K562 (cell line): ENCODE measurements at regions not wholly inside any gene's neighbourhood (a gene's known extent, or its start where the extent isn't known, plus 50 kb on each side); places are given as distances from the start of the nearest gene placed in this dataset.

Experiments
- ATAC-seq: fragments of 200-7000 bp; cut with Tn5 transposase; 3 replicates; pipeline ENCODE4 v1.9.1; 2020; ENCODE audit warnings: moderate library complexity
- BruUV-seq: library from RNA; stranded (reverse); fragments of 400-500 nt; replicated peaks from 2 replicates; lab custom pipeline; 2021; lab: Mats Ljungman, UMichigan
- CTCF ChIA-PET: fragments of 300-600 bp; formaldehyde crosslinking; extraction: SDS; loops from one replicate; lab custom pipeline; 2021; ENCODE audit warnings: low intra/inter-chr PET ratio; lab: Yijun Ruan, JAX
- POLR2A ChIA-PET: fragments of 300-600, 350-650 bp; sonication (Branson Sonifier 250); formaldehyde crosslinking; extraction: SDS; loops from one replicate; lab custom pipeline; 2021; ENCODE audit warnings: antibody characterized with exemption, inconsistent platforms; lab: Yijun Ruan, JAX
- DNase-seq, 4 experiments: peaks; one replicate each; pipeline versions ENCODE4 v3.0.0 to v3.0.0-alpha.2; 2011 to 2018; ENCODE audit warnings: low spot score in 3 of 4, mixed read lengths in 3 of 4; ENCODE audit errors: extremely low read depth in 1 of 4
- FAIRE-seq: peaks from 2 replicates; lab custom pipeline; 2011; peaks lifted over from hg19 to GRCh38; lab: Jason Lieb, UNC
- H2AFZ ChIP-seq: 2 replicates; pipeline ENCODE4 v1.6.0; 2011; ENCODE audit warnings: low read depth, low read length, control low read depth, inconsistent platforms
- H3K27ac ChIP-seq: fragments of 200-600 bp; 3 replicates; pipeline ENCODE4 v1.8.0; 2011; ENCODE audit warnings: low read depth, mild to moderate bottlenecking, control low read depth, inconsistent platforms, low read length, moderate library complexity, mixed read lengths; ENCODE audit errors: extremely low read depth
- H3K27me3 ChIP-seq, 2 experiments: fragments of 300-600 bp in 1 of 2; 2 replicates in 1 of 2; 3 replicates in 1 of 2; pipeline versions ENCODE4 v1.6.0 to v1.8.0; 2011; ENCODE audit warnings: inconsistent platforms in 2 of 2, low read length in 2 of 2, mild to moderate bottlenecking in 1 of 2, mixed read lengths in 1 of 2, moderate library complexity in 1 of 2; ENCODE audit not compliant: control insufficient read depth in 2 of 2, insufficient read depth in 2 of 2
- H3K36me3 ChIP-seq: fragments of 300-600 bp; 3 replicates; pipeline ENCODE4 v1.8.0; 2011; ENCODE audit warnings: mild to moderate bottlenecking, low read length, inconsistent platforms; ENCODE audit not compliant: control insufficient read depth, insufficient read depth
- H3K4me1 ChIP-seq, 2 experiments: fragments of 200-600 bp in 1 of 2; replicated peaks in 1 of 2; 2 replicates in 1 of 2; 3 replicates in 1 of 2; pipeline versions ENCODE4 v1.5.1 to v1.8.0; 2011; ENCODE audit warnings: inconsistent platforms in 2 of 2, low read length in 2 of 2, mild to moderate bottlenecking in 1 of 2, mixed read lengths in 1 of 2, moderate library complexity in 1 of 2; ENCODE audit not compliant: control insufficient read depth in 2 of 2, insufficient read depth in 2 of 2
- H3K4me2 ChIP-seq: 2 replicates; pipeline ENCODE4 v1.6.1; 2011; ENCODE audit warnings: low read length, control low read depth, inconsistent platforms, mixed read lengths; ENCODE audit not compliant: insufficient read depth
- H3K4me3 ChIP-seq: fragments of 200-600 bp; sonication (generic), shearing (Covaris generic); 2 replicates; pipeline ENCODE4 v1.5.1; 2016; ENCODE audit warnings: control low read depth, inconsistent platforms
- H3K79me2 ChIP-seq: fragments of 200-600 bp; 3 replicates; pipeline ENCODE4 v1.8.0; 2011; ENCODE audit warnings: low read length, inconsistent platforms; ENCODE audit not compliant: control insufficient read depth, insufficient read depth
- H3K9ac ChIP-seq, 2 experiments: 2 replicates each; pipeline versions ENCODE4 v1.6.0 to v1.6.1; 2011; ENCODE audit warnings: low read depth in 2 of 2, low read length in 2 of 2, control low read depth in 1 of 2, inconsistent platforms in 1 of 2, mild to moderate bottlenecking in 1 of 2, mixed read lengths in 1 of 2; ENCODE audit not compliant: insufficient read depth in 1 of 2
- H3K9me1 ChIP-seq: one replicate; pipeline ENCODE4 v1.6.0; 2011; ENCODE audit warnings: inconsistent platforms, mild to moderate bottlenecking, low read length, moderate library complexity; ENCODE audit not compliant: control insufficient read depth, insufficient read depth
- H3K9me3 ChIP-seq: replicated peaks from 2 replicates; pipeline ENCODE4 v1.5.1; 2011; ENCODE audit warnings: low read depth, low read length, inconsistent platforms; ENCODE audit not compliant: control insufficient read depth, insufficient read depth
- H4K20me1 ChIP-seq: replicated peaks from 2 replicates; pipeline ENCODE4 v1.6.1; 2011; ENCODE audit warnings: low read length, inconsistent platforms, mixed read lengths; ENCODE audit not compliant: control insufficient read depth, insufficient read depth
- CHD4 ChIP-seq: fragments of 200-600 bp; sonication (generic); IDR thresholded peaks from 3 replicates; pipeline ENCODE4 v1.6.1; 2012; ENCODE audit warnings: low read depth, mild to moderate bottlenecking, mixed read lengths, low read length, inconsistent platforms; ENCODE audit not compliant: insufficient read depth, insufficient replicate concordance, poor library complexity, severe bottlenecking
- CREM ChIP-seq: IDR thresholded peaks from 2 replicates; pipeline ENCODE4 v1.6.1; 2014; ENCODE audit warnings: antibody characterized with exemption, low read depth
- CSDE1 ChIP-seq, 2 experiments: fragments of 450-650 bp; IDR thresholded peaks; 2 replicates each; pipeline ENCODE4 v1.6.1; 2016; ENCODE audit warnings: mild to moderate bottlenecking in 1 of 2
- RAD51 ChIP-seq: fragments of 450-650 bp; IDR thresholded peaks from 2 replicates; pipeline ENCODE4 v1.7.1; 2016; ENCODE audit warnings: low read depth, mild to moderate bottlenecking, borderline replicate concordance
- ZBTB8A ChIP-seq: fragments of 450-650 bp; IDR thresholded peaks from 2 replicates; pipeline ENCODE4 v1.6.1; 2018; ENCODE audit warnings: mild to moderate bottlenecking, moderate library complexity; ENCODE audit not compliant: partially characterized antibody
- ZC3H8 ChIP-seq: fragments of 450-650 bp; IDR thresholded peaks from 2 replicates; pipeline ENCODE4 v1.6.1; 2017
- ZNF830 ChIP-seq: fragments of 250-450 bp; sonication (Bioruptor Pico); IDR thresholded peaks from 2 replicates; pipeline ENCODE4 v1.5.0; 2021; ENCODE audit warnings: mild to moderate bottlenecking
- ZSCAN29 ChIP-seq: fragments of 450-650 bp; IDR thresholded peaks from 2 replicates; pipeline ENCODE4 v1.6.1; 2017
- WGBS: fragments of 100-300 bp; shearing (Covaris generic); methylation state at CpG from one replicate; pipeline ENCODE4 v1.1.6; 2016; ENCODE audit warnings: low coverage, mixed read lengths; ENCODE audit not compliant: insufficient coverage; ENCODE audit errors: missing lambda C conversion rate; 5-methylcytosine and 5-hydroxymethylcytosine counted together
- in situ Hi-C: fragments of 300-500 bp; cut with MboI; formaldehyde crosslinking; loops from 4 replicates; pipeline ENCODE4 v1.15.0; 2018; ENCODE audit warnings: inconsistent platforms, mixed read lengths
- intact Hi-C: fragments of 100-400 bp; cut with micrococcal nuclease; formaldehyde crosslinking; loops from 2 replicates; pipeline ENCODE4 v1.14.2; 2022
- TF ChIP-seq, protein P1 (sequence below): sonication (generic); formaldehyde crosslinking; IDR thresholded peaks from 2 replicates; pipeline ENCODE4 v1.8.0; 2022; ENCODE audit warnings: mild to moderate bottlenecking, missing genetic modification reagents, borderline replicate concordance

DNA sequence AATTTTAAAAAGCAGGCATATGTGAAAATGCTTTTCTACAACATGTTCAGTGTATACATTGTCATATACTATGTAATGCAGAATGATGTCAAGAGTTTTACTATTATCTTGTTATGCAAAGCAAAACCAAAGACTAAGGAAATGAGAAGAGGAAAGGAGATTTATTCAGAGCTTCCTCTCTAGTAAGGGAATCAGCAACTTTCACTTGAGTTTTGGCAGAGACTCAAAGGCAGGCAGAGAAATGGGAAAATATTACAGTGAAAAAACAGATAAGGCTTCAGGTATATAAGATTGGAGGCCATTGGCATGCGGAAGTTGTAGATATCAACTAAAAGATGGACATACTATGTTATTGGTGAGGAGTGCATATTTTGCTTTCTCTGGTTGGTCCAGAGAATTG, 512.0 kb upstream of the PCDH20 start:
- Histone ChIP-seq H4K20me1 (no peaks in the 10 kb centered on the region), H2AFZ (no peak overlapping the region), H3K27me3 (no peaks in the 10 kb centered on the region), H3K9me1 (no peaks in the 10 kb centered on the region), H3K36me3 (no peaks in the 10 kb centered on the region), H3K4me2 (no peak overlapping the region), H3K27ac (no peak overlapping the region), H3K4me3 (no peak overlapping the region), H3K9ac (no peak overlapping the region), H3K79me2 (no peaks in the 10 kb centered on the region), H3K4me1 (no peaks in the 10 kb centered on the region), H3K9me3 (no peaks in the 10 kb centered on the region)
- FAIRE-seq, result no peak
- CTCF ChIA-PET, result no interaction called here
- no peak for DNase-seq
- no peak for ATAC-seq
- intact Hi-C loops, result no loop called here
- no TSS peak for BruUV-seq
- TF ChIP-seq ZBTB8A (no peak), ZC3H8 (no peak)
- 0% methylated on average over 1 of the region's 1 CpG for WGBS
- POLR2A ChIA-PET, result no interaction called here
- in situ Hi-C loops, result no loop called here

DNA sequence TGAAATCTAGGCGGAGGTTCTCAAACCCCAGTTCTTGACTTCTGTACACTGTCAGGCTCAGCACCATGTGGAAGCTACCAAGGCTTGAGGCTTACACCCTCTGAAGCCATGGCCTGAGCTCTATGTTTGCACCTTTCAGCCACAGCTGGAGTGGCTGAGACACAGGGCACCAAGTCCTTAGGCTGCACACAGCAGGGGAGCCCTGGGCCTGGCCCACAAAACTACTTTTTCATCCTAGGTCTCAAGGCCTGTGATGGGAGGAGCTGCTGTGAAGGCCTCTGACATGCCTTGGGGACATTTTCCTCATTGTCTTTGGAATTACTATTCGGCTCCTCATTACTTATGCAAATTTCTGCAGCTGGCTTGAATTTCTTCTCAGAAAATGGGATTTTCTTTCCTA, 503.2 kb upstream of the PCDH20 start:
- 0% methylated on average over 2 of the region's 2 CpGs for WGBS
- FAIRE-seq (no peak), ATAC-seq (no peak), DNase-seq (no peak)
- no peaks in the 10 kb centered on the region for H4K20me1 ChIP-seq
- H3K4me1 ChIP-seq, result no peaks in the 10 kb centered on the region
- H3K4me2 ChIP-seq, result no peak overlapping the region
- no peak overlapping the region for H3K27ac ChIP-seq
- H3K9ac ChIP-seq, result no peak overlapping the region
- in situ Hi-C loops, result no loop called here
- CTCF ChIA-PET, result no interaction called here
- TF ChIP-seq, protein P1, sequence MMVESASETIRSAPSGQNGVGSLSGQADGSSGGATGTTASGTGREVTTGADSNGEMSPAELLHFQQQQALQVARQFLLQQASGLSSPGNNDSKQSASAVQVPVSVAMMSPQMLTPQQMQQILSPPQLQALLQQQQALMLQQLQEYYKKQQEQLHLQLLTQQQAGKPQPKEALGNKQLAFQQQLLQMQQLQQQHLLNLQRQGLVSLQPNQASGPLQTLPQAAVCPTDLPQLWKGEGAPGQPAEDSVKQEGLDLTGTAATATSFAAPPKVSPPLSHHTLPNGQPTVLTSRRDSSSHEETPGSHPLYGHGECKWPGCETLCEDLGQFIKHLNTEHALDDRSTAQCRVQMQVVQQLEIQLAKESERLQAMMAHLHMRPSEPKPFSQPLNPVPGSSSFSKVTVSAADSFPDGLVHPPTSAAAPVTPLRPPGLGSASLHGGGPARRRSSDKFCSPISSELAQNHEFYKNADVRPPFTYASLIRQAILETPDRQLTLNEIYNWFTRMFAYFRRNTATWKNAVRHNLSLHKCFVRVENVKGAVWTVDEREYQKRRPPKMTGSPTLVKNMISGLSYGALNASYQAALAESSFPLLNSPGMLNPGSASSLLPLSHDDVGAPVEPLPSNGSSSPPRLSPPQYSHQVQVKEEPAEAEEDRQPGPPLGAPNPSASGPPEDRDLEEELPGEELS (CRISPR knock-in tag), result no peak
- TF ChIP-seq ZNF830 (CRISPR knock-in tag) (no peak), RAD51 (no peak), CHD4 (no peak), ZSCAN29 (no peak), CREM (no peak), CSDE1 (IDR thresholded peaks at IDR 0.05) (no peak)
- H3K4me3 ChIP-seq, result no peak overlapping the region
- POLR2A ChIA-PET, result no interaction called here
- H2AFZ ChIP-seq, result no peak overlapping the region
- H3K9me1 ChIP-seq, result no peaks in the 10 kb centered on the region
- no peaks in the 10 kb centered on the region for H3K9me3 ChIP-seq
- BruUV-seq, result no TSS peak
- H3K79me2 ChIP-seq, result no peaks in the 10 kb centered on the region
- intact Hi-C loops, result no loop called here
- H3K36me3 ChIP-seq, result no peaks in the 10 kb centered on the region
- no peaks in the 10 kb centered on the region for H3K27me3 ChIP-seq
